Ishikawa (cell line): ENCODE measurements at regions not wholly inside any gene's neighbourhood (a gene's known extent, or its start where the extent isn't known, plus 50 kb on each side); places are given as distances from the start of the nearest gene placed in this dataset.

Source experiments
- CEBPB ChIP-seq: IDR thresholded peaks from 2 replicates; pipeline ENCODE4 v1.6.1; 2012
- EGR1 ChIP-seq: IDR thresholded peaks from 2 replicates; pipeline ENCODE4 v1.6.1; 2012
- EP300 ChIP-seq: IDR thresholded peaks from 2 replicates; pipeline ENCODE4 v1.6.1; 2012; ENCODE audit warnings: borderline replicate concordance
- FOXM1 ChIP-seq: IDR thresholded peaks from 2 replicates; pipeline ENCODE4 v1.6.1; 2012; ENCODE audit warnings: low read depth, borderline replicate concordance
- MAX ChIP-seq: IDR thresholded peaks from 2 replicates; pipeline ENCODE4 v1.6.1; 2012
- NFIC ChIP-seq: IDR thresholded peaks from 2 replicates; pipeline ENCODE4 v1.6.1; 2012
- RAD21 ChIP-seq: IDR thresholded peaks from 2 replicates; pipeline ENCODE4 v1.6.1; 2012; ENCODE audit warnings: low read depth
- REST ChIP-seq: IDR thresholded peaks from 2 replicates; pipeline ENCODE4 v1.6.1; 2012; ENCODE audit warnings: low read depth, mild to moderate bottlenecking
- TAF1 ChIP-seq: IDR thresholded peaks from 2 replicates; pipeline ENCODE4 v1.6.1; 2012; ENCODE audit warnings: low read depth, mild to moderate bottlenecking
- TCF12 ChIP-seq: IDR thresholded peaks from 2 replicates; pipeline ENCODE4 v1.6.1; 2012; ENCODE audit warnings: low read depth
- TEAD4 ChIP-seq: IDR thresholded peaks from 2 replicates; pipeline ENCODE4 v1.6.1; 2012
- YY1 ChIP-seq: IDR thresholded peaks from 2 replicates; pipeline ENCODE4 v1.6.1; 2012; ENCODE audit warnings: low read depth
- ZBTB7A ChIP-seq: IDR thresholded peaks from 2 replicates; pipeline ENCODE4 v1.6.1; 2012; ENCODE audit warnings: low read depth

- TF ChIP-seq YY1 (no peak), RAD21 (no peak), FOXM1 (no peak), EP300 (no peak), TAF1 (no peak), MAX (no peak), EGR1 (no peak), CEBPB (no peak), TEAD4 (no peak), REST (no peak), NFIC (no peak), ZBTB7A (no peak), TCF12 (no peak)
These were observed 84.6 kb upstream of the RPL34 start for GRCh38 chr4:108535757-108536156.
